ENCODE measurements at regions not wholly inside any gene's neighbourhood (a gene's known extent, or its start where the extent isn't known, plus 50 kb on each side); places are given as distances from the start of the nearest gene placed in this dataset.

DNA sequence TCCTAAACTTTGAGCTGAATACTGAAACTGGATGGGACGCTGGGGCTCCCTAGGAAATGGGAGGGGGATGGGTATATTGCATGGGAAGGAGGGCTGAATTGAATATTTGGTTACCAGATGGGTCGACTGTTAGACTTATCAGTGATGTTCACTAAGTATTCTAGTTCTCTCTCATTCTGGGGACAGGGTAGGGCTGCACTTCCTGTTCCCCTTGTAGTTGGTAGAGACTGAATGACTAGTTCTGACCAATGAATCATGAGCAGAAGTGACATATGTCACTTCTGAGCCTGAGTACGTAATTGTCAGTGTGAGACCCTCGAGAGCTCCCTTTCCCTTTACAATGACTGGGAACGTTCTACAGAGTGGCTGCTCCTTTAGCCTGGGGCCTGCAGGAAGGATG lies 55.5 kb upstream of the DMRT1 start:
- TF ChIP-seq POLR2A (IDR thresholded peaks at IDR 0.05): no peak
- TF ChIP-seq, protein P1, sequence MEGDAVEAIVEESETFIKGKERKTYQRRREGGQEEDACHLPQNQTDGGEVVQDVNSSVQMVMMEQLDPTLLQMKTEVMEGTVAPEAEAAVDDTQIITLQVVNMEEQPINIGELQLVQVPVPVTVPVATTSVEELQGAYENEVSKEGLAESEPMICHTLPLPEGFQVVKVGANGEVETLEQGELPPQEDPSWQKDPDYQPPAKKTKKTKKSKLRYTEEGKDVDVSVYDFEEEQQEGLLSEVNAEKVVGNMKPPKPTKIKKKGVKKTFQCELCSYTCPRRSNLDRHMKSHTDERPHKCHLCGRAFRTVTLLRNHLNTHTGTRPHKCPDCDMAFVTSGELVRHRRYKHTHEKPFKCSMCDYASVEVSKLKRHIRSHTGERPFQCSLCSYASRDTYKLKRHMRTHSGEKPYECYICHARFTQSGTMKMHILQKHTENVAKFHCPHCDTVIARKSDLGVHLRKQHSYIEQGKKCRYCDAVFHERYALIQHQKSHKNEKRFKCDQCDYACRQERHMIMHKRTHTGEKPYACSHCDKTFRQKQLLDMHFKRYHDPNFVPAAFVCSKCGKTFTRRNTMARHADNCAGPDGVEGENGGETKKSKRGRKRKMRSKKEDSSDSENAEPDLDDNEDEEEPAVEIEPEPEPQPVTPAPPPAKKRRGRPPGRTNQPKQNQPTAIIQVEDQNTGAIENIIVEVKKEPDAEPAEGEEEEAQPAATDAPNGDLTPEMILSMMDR (IDR thresholded peaks at IDR 0.05): no peak

Data from heart left ventricle (tissue), 13 donors.